ENCODE measurements at regions not wholly inside any gene's neighbourhood (a gene's known extent, or its start where the extent isn't known, plus 50 kb on each side); places are given as distances from the start of the nearest gene placed in this dataset.

- DNase-seq, result no peak
- intact Hi-C loops (cut with micrococcal nuclease), result no loop called here
- no peak overlapping the region for H3K27ac Mint-ChIP-seq
- ChIA-PET CTCF (no interaction called here), POLR2A (no interaction called here)
- no peaks in the 10 kb centered on the region for H3K4me1 Mint-ChIP-seq (ENCODE audit: low read depth)
- H3K27me3 Mint-ChIP-seq, result no peaks in the 10 kb centered on the region
- peaks cover 5% of the 10 kb centered on the region for H3K9me3 Mint-ChIP-seq
- no peaks in the 10 kb centered on the region for H3K36me3 Mint-ChIP-seq
- H3K4me3 Mint-ChIP-seq, result no peak overlapping the region
Measured at GRCh38 chr13:107332188-107332587, 764.3 kb upstream of the ARGLU1 start.

GRCh38 chr13:107331359-107331758 lies 763.4 kb upstream of the ARGLU1 start:
- Mint-ChIP-seq H3K4me1 (ENCODE audit: low read depth) (no peaks in the 10 kb centered on the region), H3K36me3 (no peaks in the 10 kb centered on the region), H3K27me3 (no peaks in the 10 kb centered on the region), H3K27ac (no peak overlapping the region), H3K4me3 (no peak overlapping the region), H3K9me3 (peaks cover 5% of the 10 kb centered on the region)
- POLR2A ChIA-PET, result no interaction called here
- intact Hi-C loops (cut with micrococcal nuclease), result no loop called here
- no peak for DNase-seq
- CTCF ChIA-PET, result no interaction called here

GRCh38 chr13:107330484-107330883 lies 762.5 kb upstream of the ARGLU1 start:
- no peak for DNase-seq
- Mint-ChIP-seq H3K9me3 (peaks cover 5% of the 10 kb centered on the region), H3K4me3 (no peak overlapping the region), H3K27ac (no peak overlapping the region), H3K4me1 (ENCODE audit: low read depth) (no peaks in the 10 kb centered on the region), H3K27me3 (no peaks in the 10 kb centered on the region), H3K36me3 (no peaks in the 10 kb centered on the region)
- intact Hi-C loops (cut with micrococcal nuclease), result no loop called here
- POLR2A ChIA-PET, result no interaction called here
- CTCF ChIA-PET, result no interaction called here

GRCh38 chr13:107329991-107330390 lies 762.1 kb upstream of the ARGLU1 start:
- ChIA-PET CTCF (no interaction called here), POLR2A (no interaction called here)
- Mint-ChIP-seq H3K27ac (no peak overlapping the region), H3K4me1 (ENCODE audit: low read depth) (no peaks in the 10 kb centered on the region), H3K27me3 (no peaks in the 10 kb centered on the region), H3K4me3 (no peak overlapping the region), H3K9me3 (peaks cover 5% of the 10 kb centered on the region), H3K36me3 (no peaks in the 10 kb centered on the region)
- no peak for DNase-seq
- intact Hi-C loops (cut with micrococcal nuclease), result no loop called here

- Mint-ChIP-seq H3K4me1 (ENCODE audit: low read depth) (no peaks in the 10 kb centered on the region), H3K27me3 (no peaks in the 10 kb centered on the region), H3K36me3 (no peaks in the 10 kb centered on the region), H3K4me3 (no peak overlapping the region), H3K27ac (no peak overlapping the region), H3K9me3 (no peaks in the 10 kb centered on the region)
- ChIA-PET CTCF (no interaction called here), POLR2A (no interaction called here)
- no peak for DNase-seq
- intact Hi-C loops (cut with micrococcal nuclease), result no loop called here
Measured at GRCh38 chr13:107324416-107325204, 756.7 kb upstream of the ARGLU1 start.

GRCh38 chr13:107322228-107322627 lies 754.3 kb upstream of the ARGLU1 start:
- POLR2A ChIA-PET, result no interaction called here
- H3K4me1 Mint-ChIP-seq (ENCODE audit: low read depth), result no peaks in the 10 kb centered on the region
- DNase-seq, result no peak
- H3K27ac Mint-ChIP-seq, result no peak overlapping the region
- CTCF ChIA-PET, result no interaction called here
- no peaks in the 10 kb centered on the region for H3K36me3 Mint-ChIP-seq
- H3K9me3 Mint-ChIP-seq, result peaks cover 5% of the 10 kb centered on the region
- intact Hi-C loops (cut with micrococcal nuclease), result no loop called here
- no peaks in the 10 kb centered on the region for H3K27me3 Mint-ChIP-seq
- H3K4me3 Mint-ChIP-seq, result no peak overlapping the region

- Mint-ChIP-seq H3K36me3 (no peaks in the 10 kb centered on the region), H3K9me3 (no peaks in the 10 kb centered on the region)
Measured at GRCh38 chr13:107305178-107305577, 737.2 kb upstream of the ARGLU1 start.

GRCh38 chr13:107301724-107302374 lies 733.9 kb upstream of the ARGLU1 start:
- Mint-ChIP-seq H3K9me3 (no peaks in the 10 kb centered on the region), H3K36me3 (no peaks in the 10 kb centered on the region), H3K4me3 (no peak overlapping the region), H3K27ac (no peak overlapping the region), H3K27me3 (no peaks in the 10 kb centered on the region), H3K4me1 (ENCODE audit: low read depth) (no peaks in the 10 kb centered on the region)
- ChIA-PET POLR2A (no interaction called here), CTCF (no interaction called here)
- intact Hi-C loops (cut with micrococcal nuclease), result no loop called here
- DNase-seq, result no peak

More at GRCh38 chr13:107305178-107305577, 737.2 kb upstream of the ARGLU1 start:
- ChIA-PET POLR2A (no interaction called here), CTCF (no interaction called here)
- H3K27ac Mint-ChIP-seq, result no peak overlapping the region
- H3K4me1 Mint-ChIP-seq (ENCODE audit: low read depth), result no peaks in the 10 kb centered on the region
- H3K27me3 Mint-ChIP-seq, result no peaks in the 10 kb centered on the region
- no peak for DNase-seq
- no peak overlapping the region for H3K4me3 Mint-ChIP-seq
- intact Hi-C loops (cut with micrococcal nuclease), result no loop called here

- H3K4me1 Mint-ChIP-seq (ENCODE audit: low read depth), result no peaks in the 10 kb centered on the region
- no peaks in the 10 kb centered on the region for H3K36me3 Mint-ChIP-seq
- H3K4me3 Mint-ChIP-seq, result no peak overlapping the region
- POLR2A ChIA-PET, result no interaction called here
- H3K9me3 Mint-ChIP-seq, result no peaks in the 10 kb centered on the region
- CTCF ChIA-PET, result interaction anchor here (0.5 kb wide), 1 partner anchor 250 kb away, joined by 3 read pairs; no protein-coding TSS in a partner anchor
- intact Hi-C loops (cut with micrococcal nuclease), result no loop called here
- H3K27ac Mint-ChIP-seq, result no peak overlapping the region
- DNase-seq, result no peak
- H3K27me3 Mint-ChIP-seq, result no peaks in the 10 kb centered on the region
Measured at GRCh38 chr13:107299717-107300116, 731.8 kb upstream of the ARGLU1 start.

GRCh38 chr13:107296804-107297203 lies 728.9 kb upstream of the ARGLU1 start:
- no peak overlapping the region for H3K4me3 Mint-ChIP-seq
- DNase-seq, result no peak
- peaks cover 2% of the 10 kb centered on the region for H3K9me3 Mint-ChIP-seq
- H3K27me3 Mint-ChIP-seq, result no peaks in the 10 kb centered on the region
- intact Hi-C loops (cut with micrococcal nuclease), result no loop called here
- CTCF ChIA-PET, result no interaction called here
- POLR2A ChIA-PET, result no interaction called here
- H3K27ac Mint-ChIP-seq, result no peak overlapping the region
- H3K36me3 Mint-ChIP-seq, result no peaks in the 10 kb centered on the region
- no peaks in the 10 kb centered on the region for H3K4me1 Mint-ChIP-seq (ENCODE audit: low read depth)

GRCh38 chr13:107295416-107296140 lies 727.6 kb upstream of the ARGLU1 start:
- ChIA-PET CTCF (no interaction called here), POLR2A (no interaction called here)
- no peak overlapping the region for H3K27ac Mint-ChIP-seq
- no peaks in the 10 kb centered on the region for H3K4me1 Mint-ChIP-seq (ENCODE audit: low read depth)
- no peak overlapping the region for H3K4me3 Mint-ChIP-seq
- DNase-seq, result no peak
- H3K36me3 Mint-ChIP-seq, result no peaks in the 10 kb centered on the region
- H3K27me3 Mint-ChIP-seq, result no peaks in the 10 kb centered on the region
- intact Hi-C loops (cut with micrococcal nuclease), result no loop called here
- H3K9me3 Mint-ChIP-seq, result peaks cover 2% of the 10 kb centered on the region

GRCh38 chr13:107293924-107294323 lies 726.0 kb upstream of the ARGLU1 start:
- CTCF ChIA-PET, result no interaction called here
- Mint-ChIP-seq H3K4me1 (ENCODE audit: low read depth) (no peaks in the 10 kb centered on the region), H3K4me3 (no peak overlapping the region), H3K9me3 (peaks cover 4% of the 10 kb centered on the region), H3K36me3 (no peaks in the 10 kb centered on the region), H3K27ac (no peak overlapping the region), H3K27me3 (no peaks in the 10 kb centered on the region)
- intact Hi-C loops (cut with micrococcal nuclease), result no loop called here
- POLR2A ChIA-PET, result no interaction called here
- no peak for DNase-seq

- intact Hi-C loops (cut with micrococcal nuclease), result no loop called here
- Mint-ChIP-seq H3K4me1 (ENCODE audit: low read depth) (no peaks in the 10 kb centered on the region), H3K36me3 (no peaks in the 10 kb centered on the region), H3K27me3 (no peaks in the 10 kb centered on the region), H3K4me3 (no peak overlapping the region), H3K27ac (no peak overlapping the region), H3K9me3 (peaks cover 6% of the 10 kb centered on the region)
- CTCF ChIA-PET, result interaction anchor here (0.8 kb wide), 1 partner anchor 80 kb away, joined by 5 read pairs; no protein-coding TSS in a partner anchor
- DNase-seq, result no peak
- POLR2A ChIA-PET, result no interaction called here
Measured at GRCh38 chr13:107291875-107292274, 723.9 kb upstream of the ARGLU1 start.

Measured in activated CD4-positive, alpha-beta memory T cell treated with anti-CD3 and anti-CD28 coated beads for 36 hours (primary cell).